ENCODE measurements at regions not wholly inside any gene's neighbourhood (a gene's known extent, or its start where the extent isn't known, plus 50 kb on each side); places are given as distances from the start of the nearest gene placed in this dataset.

DNA sequence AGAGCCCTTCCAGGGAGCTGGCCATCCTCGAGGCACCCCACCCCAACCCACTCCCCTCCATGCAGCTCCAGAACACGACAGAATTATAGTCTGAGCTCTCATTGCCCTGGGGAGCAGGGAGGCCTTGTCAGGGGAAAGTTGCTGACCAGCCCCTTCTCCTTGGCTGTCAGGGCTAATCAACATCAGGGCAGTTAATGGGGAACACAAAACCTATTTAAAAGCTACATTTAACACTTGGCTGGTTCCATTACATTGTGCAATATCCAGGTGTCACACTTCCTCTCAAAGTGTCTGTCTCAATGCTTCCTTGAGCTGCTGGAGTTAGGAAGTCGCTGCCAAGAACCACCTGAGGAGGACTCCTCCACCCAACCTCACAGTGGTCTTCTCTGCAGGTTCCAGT lies 111.8 kb upstream of the GRIK3 start:
- H2AFZ ChIP-seq (ENCODE audit: low read length): no peak overlapping the region
- TF ChIP-seq, protein P1, sequence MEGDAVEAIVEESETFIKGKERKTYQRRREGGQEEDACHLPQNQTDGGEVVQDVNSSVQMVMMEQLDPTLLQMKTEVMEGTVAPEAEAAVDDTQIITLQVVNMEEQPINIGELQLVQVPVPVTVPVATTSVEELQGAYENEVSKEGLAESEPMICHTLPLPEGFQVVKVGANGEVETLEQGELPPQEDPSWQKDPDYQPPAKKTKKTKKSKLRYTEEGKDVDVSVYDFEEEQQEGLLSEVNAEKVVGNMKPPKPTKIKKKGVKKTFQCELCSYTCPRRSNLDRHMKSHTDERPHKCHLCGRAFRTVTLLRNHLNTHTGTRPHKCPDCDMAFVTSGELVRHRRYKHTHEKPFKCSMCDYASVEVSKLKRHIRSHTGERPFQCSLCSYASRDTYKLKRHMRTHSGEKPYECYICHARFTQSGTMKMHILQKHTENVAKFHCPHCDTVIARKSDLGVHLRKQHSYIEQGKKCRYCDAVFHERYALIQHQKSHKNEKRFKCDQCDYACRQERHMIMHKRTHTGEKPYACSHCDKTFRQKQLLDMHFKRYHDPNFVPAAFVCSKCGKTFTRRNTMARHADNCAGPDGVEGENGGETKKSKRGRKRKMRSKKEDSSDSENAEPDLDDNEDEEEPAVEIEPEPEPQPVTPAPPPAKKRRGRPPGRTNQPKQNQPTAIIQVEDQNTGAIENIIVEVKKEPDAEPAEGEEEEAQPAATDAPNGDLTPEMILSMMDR (conservative IDR thresholded peaks at IDR 0.05 in 1 of 2, IDR thresholded peaks at IDR 0.05 in 1 of 2; ENCODE audit: low read depth in 1 of 2, low read length in 2 of 2): no peak
- TF ChIP-seq EZH2 (IDR thresholded peaks at IDR 0.05; ENCODE audit: low read length, missing control alignments): no peak
- no peaks in the 10 kb centered on the region for H3K27me3 ChIP-seq (ENCODE audit: control insufficient read depth, insufficient read depth, low read length)
- no peak overlapping the region for H3K4me3 ChIP-seq (replicated peaks in 1 of 4; ENCODE audit: control extremely low read depth in 1 of 4, insufficient read depth in 1 of 4, low read depth in 3 of 4, low read length in 4 of 4)
- no peak overlapping the region for H3K27ac ChIP-seq (ENCODE audit: insufficient read depth, low read length)
- no peaks in the 10 kb centered on the region for H3K79me2 ChIP-seq (ENCODE audit: control insufficient read depth, insufficient read depth, low read length)
- no peaks in the 10 kb centered on the region for H3K36me3 ChIP-seq (ENCODE audit: control insufficient read depth, insufficient read depth, low read length)
- no peak for DNase-seq (ENCODE audit: low read depth in 2 of 2)
- H3K4me2 ChIP-seq (ENCODE audit: extremely low read depth, insufficient read depth, low read length): no peak overlapping the region
- H3K9ac ChIP-seq (ENCODE audit: insufficient read depth, low read length): no peak overlapping the region
- no peaks in the 10 kb centered on the region for H3K9me3 ChIP-seq (ENCODE audit: control insufficient read depth, insufficient read depth, low read depth, low read length)
- no peaks in the 10 kb centered on the region for H4K20me1 ChIP-seq (ENCODE audit: control insufficient read depth, extremely low read depth, insufficient read depth, low read length)
- no peaks in the 10 kb centered on the region for H3K4me1 ChIP-seq (ENCODE audit: control insufficient read depth, extremely low read depth, insufficient read depth, low read length)

DNA sequence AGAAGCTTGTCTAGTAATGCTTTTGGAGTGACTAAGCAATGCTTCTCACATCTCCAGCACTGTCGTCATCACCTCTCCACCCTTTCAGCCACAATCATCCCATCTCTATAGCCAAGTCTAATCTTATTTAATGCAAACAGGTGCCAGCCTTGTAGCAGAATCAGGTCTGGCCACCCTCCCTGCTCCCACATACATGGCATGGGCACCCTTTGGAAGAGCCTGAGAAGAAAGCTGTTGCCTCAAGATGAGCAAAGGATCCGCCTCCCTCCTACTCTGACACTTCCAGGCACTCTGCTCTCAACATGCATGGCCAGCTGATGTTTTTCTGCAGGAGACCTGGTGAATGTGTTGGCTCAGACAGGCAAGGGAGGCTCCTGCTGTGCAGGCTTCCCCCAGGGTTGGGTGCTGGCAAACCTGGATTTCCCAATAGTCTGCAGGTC lies 113.1 kb upstream of the GRIK3 start:
- Histone ChIP-seq H3K9ac (ENCODE audit: insufficient read depth, low read length) (no peak overlapping the region), H3K36me3 (ENCODE audit: control insufficient read depth, insufficient read depth, low read length) (no peaks in the 10 kb centered on the region), H3K27ac (ENCODE audit: insufficient read depth, low read length) (no peak overlapping the region), H3K79me2 (ENCODE audit: control insufficient read depth, insufficient read depth, low read length) (no peaks in the 10 kb centered on the region), H4K20me1 (ENCODE audit: control insufficient read depth, extremely low read depth, insufficient read depth, low read length) (no peaks in the 10 kb centered on the region), H2AFZ (ENCODE audit: low read length) (no peak overlapping the region), H3K4me1 (ENCODE audit: control insufficient read depth, extremely low read depth, insufficient read depth, low read length) (no peaks in the 10 kb centered on the region), H3K9me3 (ENCODE audit: control insufficient read depth, insufficient read depth, low read depth, low read length) (no peaks in the 10 kb centered on the region), H3K27me3 (ENCODE audit: control insufficient read depth, insufficient read depth, low read length) (no peaks in the 10 kb centered on the region), H3K4me3 (replicated peaks in 1 of 4; ENCODE audit: control extremely low read depth in 1 of 4, insufficient read depth in 1 of 4, low read depth in 3 of 4, low read length in 4 of 4) (no peak overlapping the region), H3K4me2 (ENCODE audit: extremely low read depth, insufficient read depth, low read length) (no peak overlapping the region)
- TF ChIP-seq, protein P1 (conservative IDR thresholded peaks at IDR 0.05 in 1 of 2, IDR thresholded peaks at IDR 0.05 in 1 of 2; ENCODE audit: low read depth in 1 of 2, low read length in 2 of 2): no peak
- no peak for DNase-seq (ENCODE audit: low read depth in 2 of 2)

DNA sequence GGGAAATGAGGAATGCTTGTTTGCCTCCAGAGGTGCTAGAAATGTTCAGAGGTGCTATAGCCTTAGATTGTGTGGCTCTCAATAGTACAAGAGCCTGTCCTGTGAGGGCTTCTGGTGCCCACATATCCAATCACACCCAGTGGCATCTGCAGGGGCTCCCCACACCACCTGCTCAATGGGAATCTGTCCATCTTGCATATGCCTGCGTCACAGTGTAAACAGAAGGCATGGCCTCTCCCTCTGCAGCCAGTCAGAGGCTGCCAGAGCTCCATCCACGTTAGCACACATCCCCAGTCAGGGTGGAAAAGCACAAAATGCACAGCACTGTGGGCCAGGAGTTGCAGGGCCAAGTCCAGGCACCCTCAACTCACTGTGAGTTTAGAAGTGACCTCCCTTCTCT lies 113.6 kb upstream of the GRIK3 start:
- Histone ChIP-seq H3K27me3 (ENCODE audit: control insufficient read depth, insufficient read depth, low read length) (no peaks in the 10 kb centered on the region), H3K9ac (ENCODE audit: insufficient read depth, low read length) (no peak overlapping the region), H3K36me3 (ENCODE audit: control insufficient read depth, insufficient read depth, low read length) (no peaks in the 10 kb centered on the region), H3K79me2 (ENCODE audit: control insufficient read depth, insufficient read depth, low read length) (no peaks in the 10 kb centered on the region), H3K4me1 (ENCODE audit: control insufficient read depth, extremely low read depth, insufficient read depth, low read length) (no peaks in the 10 kb centered on the region), H4K20me1 (ENCODE audit: control insufficient read depth, extremely low read depth, insufficient read depth, low read length) (no peaks in the 10 kb centered on the region), H3K4me3 (replicated peaks in 1 of 4; ENCODE audit: control extremely low read depth in 1 of 4, insufficient read depth in 1 of 4, low read depth in 3 of 4, low read length in 4 of 4) (no peak overlapping the region), H3K9me3 (ENCODE audit: control insufficient read depth, insufficient read depth, low read depth, low read length) (no peaks in the 10 kb centered on the region), H3K4me2 (ENCODE audit: extremely low read depth, insufficient read depth, low read length) (no peak overlapping the region), H2AFZ (ENCODE audit: low read length) (no peak overlapping the region), H3K27ac (ENCODE audit: insufficient read depth, low read length) (no peak overlapping the region)
- no peak for TF ChIP-seq EZH2 (IDR thresholded peaks at IDR 0.05; ENCODE audit: low read length, missing control alignments)
- TF ChIP-seq, protein P1 (conservative IDR thresholded peaks at IDR 0.05 in 1 of 2, IDR thresholded peaks at IDR 0.05 in 1 of 2; ENCODE audit: low read depth in 1 of 2, low read length in 2 of 2): no peak
- DNase-seq (ENCODE audit: low read depth in 2 of 2): no peak

Measured in fibroblast of lung (primary cell).